Activated CD4-positive, alpha-beta T cell treated with anti-CD3 and anti-CD28 coated beads, Interleukin-2, amount 10 ng/mL, durations not matched to agents 24 days and 14 days (primary cell): ENCODE measurements at regions not wholly inside any gene's neighbourhood (a gene's known extent, or its start where the extent isn't known, plus 50 kb on each side); places are given as distances from the start of the nearest gene placed in this dataset.
"Not testable (repeated sequence)": the region's sequence is repeated elsewhere in the genome, so short reads cannot be mapped to it uniquely, and the experiment has no call there.

Experiments
- DNase-seq: peaks from one replicate; pipeline ENCODE4 v3.0.0; 2022
- H3K27ac Mint-ChIP-seq: one replicate; pipeline ENCODE4 v1.8.0; 2022; ENCODE audit warnings: mild to moderate bottlenecking, mixed read lengths
- H3K27me3 Mint-ChIP-seq: one replicate; pipeline ENCODE4 v1.8.0; 2022; ENCODE audit warnings: mixed read lengths
- H3K36me3 Mint-ChIP-seq: one replicate; pipeline ENCODE4 v1.8.0; 2022; ENCODE audit warnings: low read depth, mild to moderate bottlenecking, mixed read lengths
- H3K4me1 Mint-ChIP-seq: one replicate; pipeline ENCODE4 v1.8.0; 2021; ENCODE audit warnings: mixed read lengths
- H3K4me3 Mint-ChIP-seq: one replicate; pipeline ENCODE4 v1.8.0; 2022; ENCODE audit warnings: mild to moderate bottlenecking, moderate library complexity, mixed read lengths
- H3K9me3 Mint-ChIP-seq: one replicate; pipeline ENCODE4 v1.8.0; 2021; ENCODE audit warnings: mixed read lengths
- intact Hi-C: fragments of 100-400 bp; cut with micrococcal nuclease; formaldehyde crosslinking; loops from one replicate; pipeline ENCODE4 v1.15.1; 2023

DNA sequence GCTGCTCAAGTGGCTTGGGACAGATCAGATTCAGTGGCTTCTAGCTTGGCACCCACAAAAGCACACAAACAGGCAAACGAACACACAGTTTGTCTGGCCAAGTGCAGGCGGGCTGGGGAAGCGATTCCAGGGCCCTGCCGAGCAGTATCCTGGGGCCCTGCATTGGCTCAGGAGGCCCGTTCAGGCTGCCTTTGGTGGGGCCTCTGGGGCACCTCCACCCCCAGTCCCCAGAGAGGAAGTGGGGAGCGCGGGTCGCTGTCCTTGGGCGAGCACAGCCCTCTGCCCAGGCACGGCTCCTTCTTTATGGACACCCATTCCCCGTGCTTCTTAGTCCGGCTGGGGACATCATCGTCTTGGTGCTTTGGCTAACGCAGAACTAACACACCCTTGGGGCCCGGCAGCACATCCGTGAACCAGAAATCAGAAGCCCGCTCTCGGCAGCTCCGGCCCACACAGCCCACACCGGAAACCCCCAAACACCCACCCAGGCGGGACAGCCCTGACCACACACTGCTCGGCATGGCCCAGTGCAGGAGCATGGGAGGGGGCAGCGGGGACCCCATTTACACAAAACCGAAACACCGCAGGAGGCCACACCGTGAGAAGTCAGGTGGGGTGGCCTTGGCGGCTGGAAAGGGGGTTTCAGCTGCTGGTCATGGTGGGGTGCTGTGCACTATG is 4364.5 kb upstream of the TPTE start:
- H3K4me1 Mint-ChIP-seq, H3K36me3 Mint-ChIP-seq, H3K27me3 Mint-ChIP-seq, DNase-seq, H3K27ac Mint-ChIP-seq, H3K4me3 Mint-ChIP-seq, intact Hi-C loops, H3K9me3 Mint-ChIP-seq: not testable (repeated sequence)

DNA sequence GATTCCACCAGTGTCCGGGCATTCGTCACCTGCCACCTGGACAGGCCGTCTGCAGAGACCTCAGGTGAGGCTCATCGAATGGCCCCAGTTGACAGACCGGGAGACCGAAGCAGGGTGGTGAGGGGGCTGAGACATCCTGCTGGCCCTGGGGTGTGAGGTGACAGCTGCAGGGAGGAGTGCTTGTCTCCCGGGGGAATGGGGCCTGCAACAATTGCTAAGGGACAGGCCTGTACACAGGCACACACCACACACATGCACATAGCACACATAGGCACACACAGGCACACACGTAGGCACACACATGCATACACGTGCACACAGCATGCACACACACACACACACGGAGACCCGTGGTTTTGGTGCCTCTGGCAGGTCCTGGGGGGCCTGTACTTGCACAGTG is 4363.9 kb upstream of the TPTE start:
- H3K27me3 Mint-ChIP-seq, H3K36me3 Mint-ChIP-seq, intact Hi-C loops, H3K4me3 Mint-ChIP-seq, H3K9me3 Mint-ChIP-seq, H3K27ac Mint-ChIP-seq, DNase-seq, H3K4me1 Mint-ChIP-seq: not testable (repeated sequence)

DNA sequence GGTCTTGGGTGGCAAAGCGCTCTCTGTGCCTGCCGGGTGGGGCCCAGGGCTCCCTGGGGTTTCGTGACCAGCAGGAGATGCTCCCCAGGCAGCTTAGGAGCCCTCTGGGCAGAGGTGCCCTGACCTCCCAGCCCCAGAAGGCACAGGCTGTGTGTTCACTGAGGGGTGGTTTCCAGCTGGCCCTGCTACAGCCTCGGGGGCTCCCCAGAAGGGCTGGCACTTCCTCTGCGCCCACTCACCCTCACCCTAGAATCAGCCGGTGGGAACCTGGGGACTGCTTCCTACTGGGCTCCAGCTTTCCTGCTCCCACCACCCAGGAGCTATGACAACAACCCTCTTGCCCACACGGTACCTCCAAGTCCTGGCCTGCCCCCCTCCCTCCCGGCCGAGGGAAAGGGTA is 4363.2 kb upstream of the TPTE start:
- H3K36me3 Mint-ChIP-seq, DNase-seq, H3K4me1 Mint-ChIP-seq, H3K27me3 Mint-ChIP-seq, H3K4me3 Mint-ChIP-seq, H3K27ac Mint-ChIP-seq, intact Hi-C loops, H3K9me3 Mint-ChIP-seq: not testable (repeated sequence)
